Liver (tissue), 8 donors: ENCODE measurements at regions not wholly inside any gene's neighbourhood (a gene's known extent, or its start where the extent isn't known, plus 50 kb on each side); places are given as distances from the start of the nearest gene placed in this dataset.

Experiments used
- DNase-seq: peaks from one replicate; pipeline ENCODE4 v3.0.0-alpha.2; 2017; ENCODE audit warnings: low spot score
- H3K27ac ChIP-seq, 2 donors: one replicate each; pipeline ENCODE4 v1.7.0; 2013; ENCODE audit warnings: inconsistent platforms in 2 of 2, low read length in 2 of 2, control low read depth in 1 of 2, low read depth in 1 of 2, mild to moderate bottlenecking in 1 of 2
- H3K27me3 ChIP-seq, 4 donors: one replicate each; pipeline versions ENCODE4 v1.6.1 to v1.7.0; 2013; ENCODE audit warnings: low read length in 3 of 4, inconsistent platforms in 1 of 4, mild to moderate bottlenecking in 1 of 4, moderate library complexity in 1 of 4; ENCODE audit not compliant: control insufficient read depth in 4 of 4, insufficient read depth in 4 of 4
- H3K36me3 ChIP-seq, 4 donors: one replicate each; pipeline versions ENCODE4 v1.6.1 to v1.7.0; 2013; ENCODE audit warnings: low read length in 3 of 4, mild to moderate bottlenecking in 3 of 4, low read depth in 1 of 4, moderate library complexity in 1 of 4; ENCODE audit not compliant: control insufficient read depth in 4 of 4, insufficient read depth in 3 of 4
- H3K4me1 ChIP-seq, 4 donors: one replicate each; pipeline versions ENCODE4 v1.6.1 to v1.7.0; 2013; ENCODE audit warnings: low read length in 3 of 4, mild to moderate bottlenecking in 3 of 4, moderate library complexity in 1 of 4; ENCODE audit not compliant: control insufficient read depth in 4 of 4, insufficient read depth in 4 of 4
- H3K4me3 ChIP-seq, 3 donors: one replicate each; pipeline versions ENCODE4 v1.6.1 to v1.7.0; 2013; ENCODE audit warnings: low read length in 3 of 3, control low read depth in 1 of 3, low read depth in 1 of 3, mild to moderate bottlenecking in 1 of 3
- H3K9ac ChIP-seq, 2 donors: one replicate each; pipeline ENCODE4 v1.7.0; 2013; ENCODE audit warnings: low read length in 2 of 2, mild to moderate bottlenecking in 2 of 2, moderate library complexity in 2 of 2, control low read depth in 1 of 2, low read depth in 1 of 2
- H3K9me3 ChIP-seq, 4 donors: one replicate each; pipeline versions ENCODE4 v1.6.1 to v1.7.0; 2013; ENCODE audit warnings: low read length in 3 of 4; ENCODE audit not compliant: control insufficient read depth in 4 of 4
- EGR1 ChIP-seq, 2 donors: IDR thresholded peaks; 2 replicates each; pipeline ENCODE4 v1.6.1; 2016 to 2018; ENCODE audit warnings: antibody characterized with exemption in 2 of 2, low read depth in 2 of 2
- FOXA1 ChIP-seq: IDR thresholded peaks from 2 replicates; pipeline ENCODE4 v1.6.1; 2016; ENCODE audit warnings: antibody characterized with exemption
- FOXA2 ChIP-seq: IDR thresholded peaks from 2 replicates; pipeline ENCODE4 v1.6.1; 2016; ENCODE audit warnings: antibody characterized with exemption
- GABPA ChIP-seq, 2 donors: IDR thresholded peaks in 1 of 2; conservative IDR thresholded peaks in 1 of 2; 2 replicates each; pipeline ENCODE4 v1.6.1; 2016; ENCODE audit warnings: antibody characterized with exemption in 2 of 2, mild to moderate bottlenecking in 1 of 2, moderate library complexity in 1 of 2
- HNF4A ChIP-seq, 2 donors: conservative IDR thresholded peaks; 2 replicates each; pipeline ENCODE4 v1.6.1; 2016; ENCODE audit warnings: antibody characterized with exemption in 2 of 2, mild to moderate bottlenecking in 2 of 2
- HNF4G ChIP-seq: IDR thresholded peaks from 2 replicates; pipeline ENCODE4 v1.6.1; 2016; ENCODE audit warnings: antibody characterized with exemption
- JUND ChIP-seq, 2 donors: IDR thresholded peaks; 2 replicates each; pipeline ENCODE4 v1.6.1; 2016; ENCODE audit warnings: antibody characterized with exemption in 2 of 2
- MAX ChIP-seq: IDR thresholded peaks from 2 replicates; pipeline ENCODE4 v1.6.1; 2016; ENCODE audit warnings: antibody characterized with exemption
- NR2F2 ChIP-seq: IDR thresholded peaks from 2 replicates; pipeline ENCODE4 v1.6.1; 2016; ENCODE audit warnings: antibody characterized with exemption
- RAD21 ChIP-seq, 2 donors: IDR thresholded peaks; 2 replicates each; pipeline ENCODE4 v1.6.1; 2016; ENCODE audit warnings: antibody characterized with exemption in 2 of 2, mild to moderate bottlenecking in 2 of 2
- RXRA ChIP-seq, 2 donors: IDR thresholded peaks; 2 replicates each; pipeline ENCODE4 v1.6.1; 2017 to 2018; ENCODE audit warnings: antibody characterized with exemption in 2 of 2, mild to moderate bottlenecking in 1 of 2
- SP1 ChIP-seq: IDR thresholded peaks from 2 replicates; pipeline ENCODE4 v1.6.1; 2018; ENCODE audit warnings: antibody characterized with exemption, mild to moderate bottlenecking
- TAF1 ChIP-seq: conservative IDR thresholded peaks from 2 replicates; pipeline ENCODE4 v1.6.1; 2016; ENCODE audit warnings: antibody characterized with exemption, mild to moderate bottlenecking
- YY1 ChIP-seq: IDR thresholded peaks from 2 replicates; pipeline ENCODE4 v1.6.1; 2016; ENCODE audit warnings: antibody characterized with exemption, mild to moderate bottlenecking
- WGBS: extraction: QIAGEN DNeasy Blood & Tissue Kit; methylation state at CpG from one replicate; pipeline ENCODE4 v1.1.7; 2013; 5-methylcytosine and 5-hydroxymethylcytosine counted together
- TF ChIP-seq, protein P1 (sequence below): IDR thresholded peaks from 2 replicates; pipeline ENCODE4 v1.6.1; 2016; ENCODE audit warnings: antibody characterized with exemption, mild to moderate bottlenecking
- TF ChIP-seq, protein P2 (sequence below): IDR thresholded peaks from 2 replicates; pipeline ENCODE4 v1.6.1; 2016; ENCODE audit warnings: antibody characterized with exemption
- TF ChIP-seq, protein P3 (sequence below): fragments of 150-350 bp; IDR thresholded peaks from 2 replicates; pipeline ENCODE4 v1.5.1; 2017; ENCODE audit warnings: improper control_type of control experiment, low read depth, low read length; ENCODE audit not compliant: missing input control
- TF ChIP-seq, protein P4 (sequence below): IDR thresholded peaks from 2 replicates; pipeline ENCODE4 v1.6.1; 2016; ENCODE audit warnings: antibody characterized with exemption
- donor health status: healthy.
- donor health status: healthy.
- donor health status: healthy.
- donor health status: healthy.
- donor health status: healthy.

DNA sequence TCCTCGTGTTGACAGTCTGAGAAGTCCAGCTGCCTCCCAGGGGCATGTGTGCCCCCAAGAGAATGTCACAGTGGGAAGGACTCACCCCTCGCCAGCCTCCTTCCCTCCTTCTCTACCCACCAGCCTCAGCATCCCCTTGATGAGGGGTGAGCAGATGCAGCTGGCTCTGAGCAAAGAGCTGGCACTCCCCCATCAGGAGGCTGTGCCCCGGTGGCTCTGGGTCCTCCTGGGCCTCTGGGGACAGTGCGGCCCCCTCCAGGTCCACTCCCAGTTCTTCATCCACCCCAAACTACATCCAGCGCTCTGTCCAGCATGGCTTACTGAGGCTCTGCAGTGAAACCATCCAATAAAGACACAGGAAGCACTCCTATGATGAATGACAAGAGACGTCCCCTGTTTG, 210.4 kb downstream of the BRD1 start (continued):
- TF ChIP-seq, protein P1, sequence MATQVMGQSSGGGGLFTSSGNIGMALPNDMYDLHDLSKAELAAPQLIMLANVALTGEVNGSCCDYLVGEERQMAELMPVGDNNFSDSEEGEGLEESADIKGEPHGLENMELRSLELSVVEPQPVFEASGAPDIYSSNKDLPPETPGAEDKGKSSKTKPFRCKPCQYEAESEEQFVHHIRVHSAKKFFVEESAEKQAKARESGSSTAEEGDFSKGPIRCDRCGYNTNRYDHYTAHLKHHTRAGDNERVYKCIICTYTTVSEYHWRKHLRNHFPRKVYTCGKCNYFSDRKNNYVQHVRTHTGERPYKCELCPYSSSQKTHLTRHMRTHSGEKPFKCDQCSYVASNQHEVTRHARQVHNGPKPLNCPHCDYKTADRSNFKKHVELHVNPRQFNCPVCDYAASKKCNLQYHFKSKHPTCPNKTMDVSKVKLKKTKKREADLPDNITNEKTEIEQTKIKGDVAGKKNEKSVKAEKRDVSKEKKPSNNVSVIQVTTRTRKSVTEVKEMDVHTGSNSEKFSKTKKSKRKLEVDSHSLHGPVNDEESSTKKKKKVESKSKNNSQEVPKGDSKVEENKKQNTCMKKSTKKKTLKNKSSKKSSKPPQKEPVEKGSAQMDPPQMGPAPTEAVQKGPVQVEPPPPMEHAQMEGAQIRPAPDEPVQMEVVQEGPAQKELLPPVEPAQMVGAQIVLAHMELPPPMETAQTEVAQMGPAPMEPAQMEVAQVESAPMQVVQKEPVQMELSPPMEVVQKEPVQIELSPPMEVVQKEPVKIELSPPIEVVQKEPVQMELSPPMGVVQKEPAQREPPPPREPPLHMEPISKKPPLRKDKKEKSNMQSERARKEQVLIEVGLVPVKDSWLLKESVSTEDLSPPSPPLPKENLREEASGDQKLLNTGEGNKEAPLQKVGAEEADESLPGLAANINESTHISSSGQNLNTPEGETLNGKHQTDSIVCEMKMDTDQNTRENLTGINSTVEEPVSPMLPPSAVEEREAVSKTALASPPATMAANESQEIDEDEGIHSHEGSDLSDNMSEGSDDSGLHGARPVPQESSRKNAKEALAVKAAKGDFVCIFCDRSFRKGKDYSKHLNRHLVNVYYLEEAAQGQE = no peak
- TF ChIP-seq, protein P2, sequence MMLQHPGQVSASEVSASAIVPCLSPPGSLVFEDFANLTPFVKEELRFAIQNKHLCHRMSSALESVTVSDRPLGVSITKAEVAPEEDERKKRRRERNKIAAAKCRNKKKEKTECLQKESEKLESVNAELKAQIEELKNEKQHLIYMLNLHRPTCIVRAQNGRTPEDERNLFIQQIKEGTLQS = no peak

GRCh38 chr22:49616356-49617231, 211.1 kb downstream of the BRD1 start:
- WGBS = 86% methylated on average over 37 of the region's 37 CpGs
- Histone ChIP-seq H3K27ac (no peak overlapping the region), H3K27me3 (no peaks in the 10 kb centered on the region), H3K4me3 (no peak overlapping the region), H3K9me3 (peaks cover 0 to 5% (median 4%) of the 10 kb centered on the region in 4 donors), H3K4me1 (no peaks in the 10 kb centered on the region), H3K36me3 (no peaks in the 10 kb centered on the region), H3K9ac (no peak overlapping the region)
- no peak for DNase-seq
- TF ChIP-seq RXRA (IDR thresholded peaks at IDR 0.05) (no peak), GABPA (IDR thresholded peaks at IDR 0.05 in 1 of 2, conservative IDR thresholded peaks at IDR 0.05 in 1 of 2) (no peak), NR2F2 (no peak), JUND (IDR thresholded peaks at IDR 0.05) (no peak), SP1 (no peak), HNF4G (no peak), FOXA2 (no peak), FOXA1 (no peak), EGR1 (IDR thresholded peaks at IDR 0.05; ENCODE audit: low read depth in 2 of 2) (no peak), MAX (no peak), TAF1 (no peak), YY1 (no peak), HNF4A (conservative IDR thresholded peaks at IDR 0.05) (no peak), RAD21 (IDR thresholded peaks at IDR 0.05) (no peak)
- TF ChIP-seq, protein P3, sequence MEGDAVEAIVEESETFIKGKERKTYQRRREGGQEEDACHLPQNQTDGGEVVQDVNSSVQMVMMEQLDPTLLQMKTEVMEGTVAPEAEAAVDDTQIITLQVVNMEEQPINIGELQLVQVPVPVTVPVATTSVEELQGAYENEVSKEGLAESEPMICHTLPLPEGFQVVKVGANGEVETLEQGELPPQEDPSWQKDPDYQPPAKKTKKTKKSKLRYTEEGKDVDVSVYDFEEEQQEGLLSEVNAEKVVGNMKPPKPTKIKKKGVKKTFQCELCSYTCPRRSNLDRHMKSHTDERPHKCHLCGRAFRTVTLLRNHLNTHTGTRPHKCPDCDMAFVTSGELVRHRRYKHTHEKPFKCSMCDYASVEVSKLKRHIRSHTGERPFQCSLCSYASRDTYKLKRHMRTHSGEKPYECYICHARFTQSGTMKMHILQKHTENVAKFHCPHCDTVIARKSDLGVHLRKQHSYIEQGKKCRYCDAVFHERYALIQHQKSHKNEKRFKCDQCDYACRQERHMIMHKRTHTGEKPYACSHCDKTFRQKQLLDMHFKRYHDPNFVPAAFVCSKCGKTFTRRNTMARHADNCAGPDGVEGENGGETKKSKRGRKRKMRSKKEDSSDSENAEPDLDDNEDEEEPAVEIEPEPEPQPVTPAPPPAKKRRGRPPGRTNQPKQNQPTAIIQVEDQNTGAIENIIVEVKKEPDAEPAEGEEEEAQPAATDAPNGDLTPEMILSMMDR = no peak
- TF ChIP-seq, protein P2 = no peak
- TF ChIP-seq, protein P1 = no peak
- TF ChIP-seq, protein P4, sequence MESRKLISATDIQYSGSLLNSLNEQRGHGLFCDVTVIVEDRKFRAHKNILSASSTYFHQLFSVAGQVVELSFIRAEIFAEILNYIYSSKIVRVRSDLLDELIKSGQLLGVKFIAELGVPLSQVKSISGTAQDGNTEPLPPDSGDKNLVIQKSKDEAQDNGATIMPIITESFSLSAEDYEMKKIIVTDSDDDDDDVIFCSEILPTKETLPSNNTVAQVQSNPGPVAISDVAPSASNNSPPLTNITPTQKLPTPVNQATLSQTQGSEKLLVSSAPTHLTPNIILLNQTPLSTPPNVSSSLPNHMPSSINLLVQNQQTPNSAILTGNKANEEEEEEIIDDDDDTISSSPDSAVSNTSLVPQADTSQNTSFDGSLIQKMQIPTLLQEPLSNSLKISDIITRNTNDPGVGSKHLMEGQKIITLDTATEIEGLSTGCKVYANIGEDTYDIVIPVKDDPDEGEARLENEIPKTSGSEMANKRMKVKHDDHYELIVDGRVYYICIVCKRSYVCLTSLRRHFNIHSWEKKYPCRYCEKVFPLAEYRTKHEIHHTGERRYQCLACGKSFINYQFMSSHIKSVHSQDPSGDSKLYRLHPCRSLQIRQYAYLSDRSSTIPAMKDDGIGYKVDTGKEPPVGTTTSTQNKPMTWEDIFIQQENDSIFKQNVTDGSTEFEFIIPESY = no peak
